GM12878 (cell line): ENCODE measurements at regions not wholly inside any gene's neighbourhood (a gene's known extent, or its start where the extent isn't known, plus 50 kb on each side); places are given as distances from the start of the nearest gene placed in this dataset.

Experiments used
- ATAC-seq: fragments of 200-7000 bp; cut with Tn5 transposase; 3 replicates; pipeline ENCODE4 v1.9.1; 2020; ENCODE audit warnings: mild to moderate bottlenecking, moderate library complexity
- BruUV-seq: library from RNA; stranded (reverse); fragments of 400-500 nt; replicated peaks from 2 replicates; lab custom pipeline; 2021; lab: Mats Ljungman, UMichigan
- CTCF ChIA-PET: fragments of 300-600 bp; sonication (Branson Sonifier 250); formaldehyde crosslinking; extraction: SDS; loops from one replicate; lab custom pipeline; 2021; ENCODE audit warnings: inconsistent platforms; lab: Yijun Ruan, JAX
- POLR2A ChIA-PET: fragments of 350-600 bp; formaldehyde crosslinking; extraction: SDS; loops from one replicate; lab custom pipeline; 2021; ENCODE audit warnings: inconsistent platforms; lab: Charles Lee
- RAD21 ChIA-PET: fragments of 300-600 bp; sonication (Branson Sonifier 250); formaldehyde crosslinking; loops from one replicate; lab custom pipeline; 2023; ENCODE audit warnings: antibody characterized with exemption; ENCODE audit not compliant: unreplicated experiment; lab: Charles Lee
- SMC1A ChIA-PET: fragments of 300-600 bp; sonication (Branson Sonifier 250); formaldehyde crosslinking; loops from one replicate; lab custom pipeline; 2023; ENCODE audit not compliant: unreplicated experiment, uncharacterized antibody; lab: Charles Lee
- DNase-seq: peaks from one replicate; pipeline ENCODE4 v3.0.0-alpha.2; 2011; ENCODE audit warnings: low read depth, low spot score
- FAIRE-seq: peaks from 3 replicates; lab custom pipeline; 2011; peaks lifted over from hg19 to GRCh38; lab: Jason Lieb, UNC
- H2AFZ ChIP-seq: 2 replicates; pipeline ENCODE4 v1.6.0; 2011; ENCODE audit warnings: low read depth, low read length, control low read depth; ENCODE audit not compliant: control insufficient read depth
- H3K27ac ChIP-seq: 2 replicates; pipeline ENCODE4 v1.5.1; 2011; ENCODE audit warnings: control low read depth; ENCODE audit not compliant: control insufficient read depth, insufficient read depth
- H3K27me3 ChIP-seq, 2 experiments: replicated peaks in 1 of 2; 2 replicates each; pipeline versions ENCODE4 v1.6.0 to v1.6.1; 2011; ENCODE audit warnings: low read length in 1 of 2; ENCODE audit not compliant: control insufficient read depth in 2 of 2, insufficient read depth in 2 of 2
- H3K36me3 ChIP-seq, 2 experiments: 2 replicates each; pipeline ENCODE4 v1.5.1; 2011; ENCODE audit warnings: low read length in 1 of 2; ENCODE audit not compliant: control insufficient read depth in 2 of 2, insufficient read depth in 2 of 2
- H3K4me1 ChIP-seq: 2 replicates; pipeline ENCODE4 v1.6.1; 2011; ENCODE audit warnings: mild to moderate bottlenecking, low read length, moderate library complexity, mixed read lengths; ENCODE audit not compliant: control insufficient read depth, insufficient read depth
- H3K4me2 ChIP-seq: 2 replicates; pipeline ENCODE4 v1.6.0; 2011; ENCODE audit warnings: control low read depth; ENCODE audit not compliant: control insufficient read depth, insufficient read depth
- H3K4me3 ChIP-seq: fragments of 200-600 bp; sonication (generic); 2 replicates; pipeline ENCODE4 v1.5.1; 2016
- H3K79me2 ChIP-seq: 2 replicates; pipeline ENCODE4 v1.6.0; 2011; ENCODE audit warnings: low read length; ENCODE audit not compliant: control insufficient read depth, insufficient read depth
- H3K9ac ChIP-seq: 2 replicates; pipeline ENCODE4 v1.8.0; 2011; ENCODE audit warnings: low read length, control low read depth, mixed read lengths; ENCODE audit not compliant: control insufficient read depth, insufficient read depth
- H3K9me3 ChIP-seq: replicated peaks from 3 replicates; pipeline ENCODE4 v1.5.1; 2011; ENCODE audit warnings: mild to moderate bottlenecking, low read length; ENCODE audit not compliant: control insufficient read depth, insufficient read depth
- H4K20me1 ChIP-seq: 2 replicates; pipeline ENCODE4 v1.6.0; 2011; ENCODE audit not compliant: control insufficient read depth, insufficient read depth
- ATF2 ChIP-seq: IDR thresholded peaks from 2 replicates; pipeline ENCODE4 v1.6.1; 2012; ENCODE audit warnings: low read length, inconsistent platforms
- BRCA1 ChIP-seq: IDR thresholded peaks from 2 replicates; pipeline ENCODE4 v1.6.1; 2011; ENCODE audit warnings: low read depth, low read length, improper control_type of control experiment
- CEBPZ ChIP-seq: fragments of 150-350 bp; IDR thresholded peaks from 2 replicates; pipeline ENCODE4 v1.6.1; 2016; ENCODE audit warnings: low read depth, low read length
- DPF2 ChIP-seq: fragments of 450-650 bp; IDR thresholded peaks from 2 replicates; pipeline ENCODE4 v1.6.1; 2017; ENCODE audit warnings: mild to moderate bottlenecking
- EP300 ChIP-seq, 2 experiments: fragments of 150-350 bp in 1 of 2; IDR thresholded peaks; 2 replicates each; pipeline ENCODE4 v1.6.1; 2011 to 2012; ENCODE audit warnings: low read depth in 2 of 2, low read length in 2 of 2, borderline replicate concordance in 1 of 2, improper control_type of control experiment in 1 of 2, inconsistent platforms in 1 of 2; ENCODE audit not compliant: control insufficient read depth in 1 of 2
- KAT2A ChIP-seq: conservative IDR thresholded peaks from 2 replicates; pipeline ENCODE4 v1.6.1; 2011; ENCODE audit warnings: low read depth, low read length; ENCODE audit not compliant: control insufficient read depth
- USF1 ChIP-seq: IDR thresholded peaks from 2 replicates; pipeline ENCODE4 v1.6.1; 2011; ENCODE audit warnings: borderline replicate concordance, low read depth, mild to moderate bottlenecking, moderate library complexity, mixed read lengths, low read length; ENCODE audit not compliant: insufficient read depth; ENCODE audit errors: extremely low read length
- WGBS: methylation state at CpG from one replicate; pipeline ENCODE4 v1.1.6; 2016; ENCODE audit warnings: low lambda C conversion rate; ENCODE audit not compliant: insufficient replicate concordance, insufficient coverage; ENCODE audit errors: missing lambda C conversion rate; 5-methylcytosine and 5-hydroxymethylcytosine counted together
- in situ Hi-C: fragments of 300-500 bp; cut with MboI; formaldehyde crosslinking; loops from 9 replicates; pipeline ENCODE4 v1.14.3; 2018; ENCODE audit warnings: mixed read lengths
- intact Hi-C: fragments of 100-400 bp; cut with micrococcal nuclease; formaldehyde crosslinking; loops from one replicate; pipeline ENCODE4 v1.14.2; 2022; ENCODE audit not compliant: unreplicated experiment

- no peak for TF ChIP-seq ATF2
- TF ChIP-seq USF1, result no peak
- no peak for TF ChIP-seq EP300 (IDR thresholded peaks at IDR 0.05; ENCODE audit: borderline replicate concordance in 1 of 2, control insufficient read depth in 1 of 2, low read depth in 2 of 2, low read length in 2 of 2)
- TF ChIP-seq CEBPZ, result no peak
- TF ChIP-seq BRCA1, result no peak
These were observed 128.1 kb downstream of the TEX29 start (continued) for GRCh38 chr13:111448504-111448903.

- no peaks in the 10 kb centered on the region; a peak in 1 of 4 replicates for H3K27me3 ChIP-seq
- no peak for TF ChIP-seq KAT2A
- TF ChIP-seq DPF2, result no peak
- FAIRE-seq (no peak), DNase-seq (no peak), ATAC-seq (no peak)
- no peaks in the 10 kb centered on the region for H4K20me1 ChIP-seq
- in situ Hi-C loops (no loop called here), intact Hi-C loops (no loop called here)
- H3K9ac ChIP-seq, result no peak overlapping the region
- no peaks in the 10 kb centered on the region for H3K36me3 ChIP-seq
- H2AFZ ChIP-seq, result no peak overlapping the region
- WGBS, result 41% methylated on average over 7 of the region's 7 CpGs
- no TSS peak for BruUV-seq
- RAD21 ChIA-PET, result no interaction called here
- no peaks in the 10 kb centered on the region; the same call in 2 of the 3 replicates for H3K9me3 ChIP-seq
- SMC1A ChIA-PET, result no interaction called here
- H3K4me2 ChIP-seq, result no peak overlapping the region
- POLR2A ChIA-PET, result no interaction called here
- CTCF ChIA-PET, result no interaction called here
- H3K27ac ChIP-seq, result no peak overlapping the region
- H3K4me1 ChIP-seq, result no peaks in the 10 kb centered on the region
- no peaks in the 10 kb centered on the region for H3K79me2 ChIP-seq
- no peak overlapping the region for H3K4me3 ChIP-seq
These were observed 128.6 kb downstream of the TEX29 start for GRCh38 chr13:111449041-111449440.
